GM18498 (cell line): ENCODE measurements at regions not wholly inside any gene's neighbourhood (a gene's known extent, or its start where the extent isn't known, plus 50 kb on each side); places are given as distances from the start of the nearest gene placed in this dataset.

ENCODE experiments used
- ATAC-seq: cut with Tn5 transposase; IDR thresholded peaks from one replicate; pipeline ENCODE4 v1.9.1; 2021; ENCODE audit warnings: mild to moderate bottlenecking, moderate library complexity; ENCODE audit not compliant: unreplicated experiment

- no peak for ATAC-seq
Measured at GRCh38 chr4:186927624-186928023, 204.0 kb upstream of the FAT1 start.

- no peak for ATAC-seq
Measured at GRCh38 chr4:186930024-186930423, 206.4 kb upstream of the FAT1 start.

DNA sequence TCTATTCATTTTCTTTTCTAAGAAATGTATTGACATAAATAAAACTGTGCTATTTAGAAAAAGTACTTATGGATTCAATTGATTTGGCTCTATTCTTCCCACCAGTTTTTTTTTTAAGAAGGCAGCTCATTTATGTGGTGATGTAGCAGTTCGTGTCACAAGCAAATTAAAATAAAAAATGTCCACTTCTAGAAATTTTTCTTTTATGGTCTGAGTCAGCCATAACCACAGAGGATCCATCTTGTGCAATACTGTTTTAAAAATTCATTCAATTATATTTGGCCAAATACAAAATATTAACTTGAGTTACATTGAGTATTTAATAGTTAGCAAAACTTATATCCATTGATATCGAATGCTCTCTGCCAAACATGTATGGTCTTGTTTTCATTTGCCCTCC lies 207.9 kb upstream of the FAT1 start:
- ATAC-seq = no peak

- ATAC-seq = no peak
Measured at GRCh38 chr4:186932196-186932595, 208.5 kb upstream of the FAT1 start.

DNA sequence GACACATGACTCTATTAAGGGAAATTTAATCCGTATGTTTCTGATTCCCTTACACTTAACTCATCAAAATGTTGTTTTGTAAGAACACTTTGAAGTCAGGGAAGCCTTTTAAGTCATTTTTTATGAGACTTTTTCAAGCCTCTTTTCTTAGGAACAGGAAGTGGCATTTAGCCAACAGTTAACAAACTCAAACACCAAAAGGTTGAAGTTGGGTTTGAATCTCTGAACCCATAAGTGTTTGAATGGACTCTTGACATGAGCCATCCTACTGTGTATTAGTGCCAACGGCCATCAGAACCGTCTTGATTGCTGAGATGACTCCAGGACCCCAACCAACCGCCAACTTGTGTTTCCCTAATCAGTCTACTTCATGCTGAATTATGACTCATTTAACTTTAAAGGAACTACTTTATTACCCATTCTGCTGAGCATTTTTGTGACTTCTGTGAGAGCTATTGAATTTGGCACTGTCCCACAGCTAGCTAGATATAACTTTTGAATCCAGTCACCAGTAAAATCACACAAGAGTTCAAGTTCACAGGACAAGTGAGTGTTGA lies 209.1 kb upstream of the FAT1 start:
- no peak for ATAC-seq

DNA sequence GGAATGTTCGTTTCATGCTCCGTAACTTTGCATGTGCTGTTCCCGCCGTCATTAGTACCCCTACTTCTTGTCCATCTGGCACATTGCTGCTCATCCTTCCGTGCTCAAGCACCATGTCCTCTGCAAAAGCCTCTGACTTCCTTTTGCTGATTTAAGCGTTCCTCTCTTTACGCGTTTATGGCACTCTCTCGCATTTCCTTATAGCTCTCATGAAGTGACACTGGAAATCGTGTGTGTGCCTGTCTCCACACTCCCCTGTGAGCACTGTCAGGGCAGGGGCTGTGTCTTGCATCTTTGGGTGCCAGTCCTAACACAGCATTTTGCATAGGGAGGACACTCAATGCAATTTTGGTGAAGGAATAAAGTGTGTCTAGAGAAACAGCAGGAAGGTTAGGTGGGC lies 210.6 kb upstream of the FAT1 start:
- no peak for ATAC-seq

- no peak for ATAC-seq
Measured at GRCh38 chr4:186934841-186935443, 211.3 kb upstream of the FAT1 start.

GRCh38 chr4:186935901-186936300 lies 212.2 kb upstream of the FAT1 start:
- ATAC-seq = no peak

GRCh38 chr4:186936496-186937375 lies 213.1 kb upstream of the FAT1 start:
- ATAC-seq = no peak

DNA sequence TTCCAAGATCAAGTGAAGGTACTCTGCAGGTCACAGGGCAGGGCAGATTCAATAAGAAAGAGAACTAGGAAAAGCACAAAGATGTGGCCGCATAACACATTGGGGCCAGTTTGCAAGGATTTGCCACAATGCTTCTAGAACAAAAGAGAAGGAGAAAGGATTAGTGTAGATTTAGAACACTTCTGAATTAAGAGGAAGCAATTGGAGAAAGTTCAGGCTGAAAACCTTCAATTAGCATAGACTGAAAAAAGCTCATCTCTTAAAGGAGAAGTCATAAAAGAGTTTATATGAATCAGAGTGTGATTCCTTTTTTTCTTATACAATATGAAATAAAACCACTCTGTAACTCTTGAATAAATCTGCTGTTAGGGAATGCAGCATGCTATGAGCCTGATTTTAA lies 215.6 kb upstream of the FAT1 start:
- ATAC-seq = no peak

- ATAC-seq = no peak
Measured at GRCh38 chr4:186939766-186940165, 216.1 kb upstream of the FAT1 start.

DNA sequence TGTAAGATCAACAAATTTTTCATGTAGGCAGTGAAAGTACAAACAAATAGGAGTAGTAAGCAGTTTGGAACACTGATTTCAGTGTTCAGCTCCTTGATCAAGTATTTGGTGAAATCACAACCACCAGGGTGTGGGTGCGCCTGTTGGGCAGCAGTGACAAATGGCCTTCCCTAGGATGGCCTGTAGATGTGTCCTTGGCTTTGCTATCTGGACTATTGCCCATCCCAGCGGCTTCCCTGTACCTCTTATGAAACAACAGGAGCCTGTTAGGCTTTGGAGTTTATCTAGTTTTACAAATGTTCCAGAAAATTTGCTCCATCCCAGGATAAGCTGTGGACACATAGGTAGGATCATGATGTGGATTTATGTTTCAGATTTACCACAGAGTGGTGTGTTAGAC lies 216.8 kb upstream of the FAT1 start:
- no peak for ATAC-seq

DNA sequence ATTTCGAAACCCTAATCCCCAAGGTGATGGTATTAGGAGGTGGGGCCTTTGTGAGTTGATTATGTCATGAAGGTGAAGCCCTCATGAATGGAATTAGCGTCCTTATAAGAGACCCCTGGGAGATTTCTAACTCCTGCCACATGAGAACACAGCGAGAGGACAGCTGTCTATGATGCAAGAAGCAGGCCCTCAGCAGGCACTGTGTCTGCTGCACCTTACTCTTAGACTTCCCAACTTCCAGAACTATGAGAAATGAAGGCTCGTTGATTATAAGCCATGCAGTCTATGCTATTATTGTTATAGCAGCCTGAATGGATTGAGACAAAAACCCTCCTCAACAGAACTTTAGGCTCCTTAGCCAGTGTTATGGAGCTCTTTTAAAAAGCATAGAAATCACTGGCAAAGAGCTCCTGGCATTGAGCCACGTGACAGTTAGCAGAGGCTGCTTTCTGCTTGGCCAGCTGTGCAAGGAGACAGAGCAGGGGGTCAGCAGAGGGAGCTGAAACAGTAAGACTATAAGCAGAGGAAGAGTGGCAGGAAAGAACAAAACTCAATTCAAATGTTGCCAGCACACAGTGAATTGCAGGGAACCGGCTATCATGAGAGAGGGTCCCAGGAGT lies 219.2 kb upstream of the FAT1 start:
- no peak for ATAC-seq

DNA sequence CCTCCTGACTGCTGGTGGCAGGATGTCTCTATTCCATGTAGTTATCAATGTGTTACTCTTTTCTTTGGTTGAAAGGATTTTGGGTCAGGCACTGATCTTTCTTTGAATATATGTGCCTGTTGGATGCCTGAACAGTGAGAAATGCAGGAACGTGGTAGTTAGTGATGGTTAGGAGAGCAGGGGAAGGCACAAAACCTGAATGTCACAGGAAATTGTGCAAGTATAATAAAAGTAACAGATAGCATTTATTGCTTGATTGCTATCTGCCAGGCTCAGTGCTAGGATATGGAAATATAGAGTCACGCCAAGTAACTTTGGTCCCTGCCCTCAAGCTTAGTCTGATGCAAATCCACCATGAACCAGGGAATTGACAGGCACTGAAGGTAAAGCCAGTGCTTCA lies 219.8 kb upstream of the FAT1 start:
- ATAC-seq = no peak

DNA sequence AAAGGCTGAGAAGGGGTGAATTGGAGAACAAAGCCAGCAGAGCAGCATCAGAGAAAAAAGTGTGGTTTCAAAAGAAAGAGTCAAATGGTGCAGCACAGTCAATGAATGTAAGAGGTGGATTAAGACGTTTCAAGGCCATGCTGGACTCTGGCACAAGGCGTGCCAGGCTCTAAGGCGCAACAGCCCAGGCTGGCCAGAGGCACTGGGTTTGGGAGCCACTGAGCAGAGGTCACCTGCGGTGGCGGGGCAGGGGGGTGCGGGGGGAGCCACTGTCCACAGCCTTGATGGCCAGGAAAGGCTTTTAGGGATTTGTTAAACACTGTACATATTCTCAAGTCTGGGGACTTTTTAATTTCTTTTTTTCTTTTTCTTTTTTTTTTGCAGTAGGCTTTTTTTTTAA lies 222.5 kb upstream of the FAT1 start:
- no peak for ATAC-seq

DNA sequence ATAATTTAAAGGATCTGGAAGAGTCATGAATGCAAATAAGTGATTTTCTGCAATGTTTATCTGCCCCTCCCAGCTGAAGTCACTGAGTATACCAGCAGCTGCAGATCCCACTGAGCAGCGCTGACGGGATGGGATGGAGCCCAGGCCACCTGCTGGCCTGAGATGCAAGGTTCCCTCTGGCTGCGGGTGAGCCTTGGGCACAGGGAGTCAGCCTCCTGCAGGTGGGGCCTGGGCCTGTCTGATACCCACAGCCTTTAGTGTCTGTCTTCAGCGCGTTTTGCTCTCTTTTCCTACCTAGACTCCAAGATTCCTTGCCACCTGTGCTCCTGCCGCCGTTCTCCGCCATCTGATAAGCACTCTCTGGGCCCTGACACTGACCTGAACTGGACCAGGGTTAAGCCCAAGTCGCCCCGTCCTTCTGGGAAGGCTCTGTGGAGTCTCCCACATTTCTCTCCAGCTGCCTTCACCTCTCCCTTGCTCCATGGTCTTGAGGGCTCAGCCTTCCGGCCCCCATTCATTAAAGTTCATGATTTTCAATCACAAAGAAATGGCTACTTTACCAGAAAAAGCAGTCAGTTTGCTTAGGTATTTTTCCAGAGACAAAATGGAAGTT lies 223.1 kb upstream of the FAT1 start:
- ATAC-seq = no peak

DNA sequence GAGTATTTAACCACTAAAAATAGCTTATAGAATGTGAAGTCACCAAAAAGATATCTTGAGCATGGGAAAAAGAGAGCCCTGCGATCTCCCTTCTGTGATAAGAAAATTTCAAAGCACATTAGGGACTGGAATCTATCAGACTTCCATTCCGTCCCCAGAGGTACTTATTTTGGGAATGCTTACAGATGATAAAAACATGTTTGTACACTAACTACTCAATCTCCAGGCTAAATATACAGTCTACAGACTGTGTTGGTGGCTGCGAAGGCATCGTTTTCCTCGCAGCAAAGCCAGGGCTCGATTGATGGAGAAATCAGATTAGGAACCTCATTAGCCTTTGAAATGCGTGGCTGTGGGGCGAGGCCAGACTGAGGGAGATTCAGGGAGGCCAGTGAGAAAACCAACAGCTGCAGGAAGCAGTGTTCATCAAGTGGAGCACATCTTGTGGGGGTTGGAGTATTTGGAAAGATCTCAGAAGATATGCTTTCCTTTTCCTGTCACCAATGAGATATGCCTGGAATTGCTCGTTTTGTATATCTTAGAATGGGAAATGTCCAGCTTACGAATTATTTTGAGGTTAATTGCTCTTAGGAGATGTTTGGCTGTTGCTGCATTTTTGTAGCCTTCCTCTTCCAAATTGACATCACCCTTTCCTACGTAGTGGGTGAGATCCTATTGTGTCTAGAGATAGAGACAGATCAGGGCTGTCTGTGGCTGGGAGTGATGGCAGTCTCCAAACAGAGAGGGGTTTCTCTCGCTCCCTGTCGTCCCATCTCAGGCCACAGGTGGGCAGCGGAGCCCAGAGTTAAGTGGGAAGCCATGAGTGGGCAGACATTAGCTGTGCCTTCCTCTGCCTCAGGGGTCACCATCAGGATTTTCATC lies 224.9 kb upstream of the FAT1 start:
- no peak for ATAC-seq

GRCh38 chr4:186949847-186950246 lies 226.2 kb upstream of the FAT1 start:
- ATAC-seq = no peak

GRCh38 chr4:186952709-186953108 lies 229.1 kb upstream of the FAT1 start:
- no peak for ATAC-seq

DNA sequence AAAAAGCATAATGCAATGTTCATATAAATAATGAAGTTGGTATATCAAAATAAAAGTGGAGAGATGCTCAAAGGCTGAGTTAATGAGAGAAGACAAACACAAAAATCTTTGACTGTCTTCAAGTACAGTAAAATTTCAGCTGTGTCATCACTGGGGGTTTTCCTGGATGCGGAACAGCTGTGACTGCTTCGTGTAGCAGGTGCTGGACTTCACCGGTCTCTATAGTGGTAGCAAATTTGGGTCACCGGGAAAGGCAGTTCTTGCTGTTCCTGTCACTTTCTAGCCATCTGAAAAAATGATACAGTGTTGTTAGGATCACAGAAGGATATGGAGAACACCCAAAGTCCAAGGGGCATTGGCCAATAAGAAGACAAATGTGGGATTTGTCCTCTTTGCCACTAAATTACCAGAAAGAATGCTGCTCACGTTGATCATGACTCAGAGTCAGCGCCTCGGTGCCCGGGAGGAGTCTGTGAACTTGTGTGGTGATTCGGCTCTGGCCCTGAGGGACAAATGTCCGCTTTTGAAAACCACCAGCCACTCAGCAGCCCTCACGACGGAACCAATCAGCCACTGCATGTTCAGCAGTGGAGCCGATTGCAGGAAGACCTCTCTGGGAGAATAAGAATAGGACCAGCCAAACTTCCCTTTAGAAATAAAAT lies 230.1 kb upstream of the FAT1 start:
- no peak for ATAC-seq
